ENCODE measurements at regions not wholly inside any gene's neighbourhood (a gene's known extent, or its start where the extent isn't known, plus 50 kb on each side); places are given as distances from the start of the nearest gene placed in this dataset.
A peak's percentile ranks its signal among the peaks of the same experiment; 100 is the strongest.

GRCh38 chr7:97495487-97495886, 236.4 kb upstream of the TAC1 start (continued):
- TF ChIP-seq, protein P1, sequence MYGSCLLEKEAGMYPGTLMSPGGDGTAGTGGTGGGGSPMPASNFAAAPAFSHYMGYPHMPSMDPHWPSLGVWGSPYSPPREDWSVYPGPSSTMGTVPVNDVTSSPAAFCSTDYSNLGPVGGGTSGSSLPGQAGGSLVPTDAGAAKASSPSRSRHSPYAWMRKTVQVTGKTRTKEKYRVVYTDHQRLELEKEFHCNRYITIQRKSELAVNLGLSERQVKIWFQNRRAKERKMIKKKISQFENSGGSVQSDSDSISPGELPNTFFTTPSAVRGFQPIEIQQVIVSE (CRISPR knock-in tag; IDR thresholded peaks at IDR 0.05; ENCODE audit: borderline replicate concordance), result no peak
- TF ChIP-seq NR3C1 (CRISPR knock-in tag; conservative IDR thresholded peaks at IDR 0.05; ENCODE audit: low read depth) (no peak), HMGA2 (CRISPR knock-in tag; IDR thresholded peaks at IDR 0.05) (no peak), MYBL2 (CRISPR knock-in tag; IDR thresholded peaks at IDR 0.05) (no peak), SOX15 (CRISPR knock-in tag; IDR thresholded peaks at IDR 0.05) (no peak), SMAD3 (CRISPR knock-in tag; IDR thresholded peaks at IDR 0.05; ENCODE audit: borderline replicate concordance) (no peak)

GRCh38 chr7:97499204-97499603, 232.7 kb upstream of the TAC1 start:
- POLR2A ChIA-PET, result no interaction called here
- DNase-seq (ENCODE audit: low spot score) (peak; percentile 51), ATAC-seq (peak; percentile 87)
- Mint-ChIP-seq H3K27me3 (ENCODE audit: low read depth) (no peaks in the 10 kb centered on the region), H3K36me3 (no peaks in the 10 kb centered on the region), H3K27ac (no peak overlapping the region), H3K9me3 (no peaks in the 10 kb centered on the region), H3K4me1 (no peaks in the 10 kb centered on the region), H3K4me3 (no peak overlapping the region)
- TF ChIP-seq, protein P2, sequence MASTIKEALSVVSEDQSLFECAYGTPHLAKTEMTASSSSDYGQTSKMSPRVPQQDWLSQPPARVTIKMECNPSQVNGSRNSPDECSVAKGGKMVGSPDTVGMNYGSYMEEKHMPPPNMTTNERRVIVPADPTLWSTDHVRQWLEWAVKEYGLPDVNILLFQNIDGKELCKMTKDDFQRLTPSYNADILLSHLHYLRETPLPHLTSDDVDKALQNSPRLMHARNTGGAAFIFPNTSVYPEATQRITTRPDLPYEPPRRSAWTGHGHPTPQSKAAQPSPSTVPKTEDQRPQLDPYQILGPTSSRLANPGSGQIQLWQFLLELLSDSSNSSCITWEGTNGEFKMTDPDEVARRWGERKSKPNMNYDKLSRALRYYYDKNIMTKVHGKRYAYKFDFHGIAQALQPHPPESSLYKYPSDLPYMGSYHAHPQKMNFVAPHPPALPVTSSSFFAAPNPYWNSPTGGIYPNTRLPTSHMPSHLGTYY (CRISPR knock-in tag; IDR thresholded peaks at IDR 0.05), result no peak
- TF ChIP-seq NFATC4 (CRISPR knock-in tag; IDR thresholded peaks at IDR 0.05) (no peak), MXD4 (CRISPR knock-in tag; IDR thresholded peaks at IDR 0.05; ENCODE audit: borderline replicate concordance) (no peak), ZNF138 (CRISPR knock-in tag; conservative IDR thresholded peaks at IDR 0.05) (no peak)
- CTCF ChIA-PET, result interaction anchor here (0.6 to 1.4 kb wide), 13 partner anchors 9 to 395 kb away, joined by 3 to 9 read pairs (median 4); no protein-coding TSS in a partner anchor

DNA sequence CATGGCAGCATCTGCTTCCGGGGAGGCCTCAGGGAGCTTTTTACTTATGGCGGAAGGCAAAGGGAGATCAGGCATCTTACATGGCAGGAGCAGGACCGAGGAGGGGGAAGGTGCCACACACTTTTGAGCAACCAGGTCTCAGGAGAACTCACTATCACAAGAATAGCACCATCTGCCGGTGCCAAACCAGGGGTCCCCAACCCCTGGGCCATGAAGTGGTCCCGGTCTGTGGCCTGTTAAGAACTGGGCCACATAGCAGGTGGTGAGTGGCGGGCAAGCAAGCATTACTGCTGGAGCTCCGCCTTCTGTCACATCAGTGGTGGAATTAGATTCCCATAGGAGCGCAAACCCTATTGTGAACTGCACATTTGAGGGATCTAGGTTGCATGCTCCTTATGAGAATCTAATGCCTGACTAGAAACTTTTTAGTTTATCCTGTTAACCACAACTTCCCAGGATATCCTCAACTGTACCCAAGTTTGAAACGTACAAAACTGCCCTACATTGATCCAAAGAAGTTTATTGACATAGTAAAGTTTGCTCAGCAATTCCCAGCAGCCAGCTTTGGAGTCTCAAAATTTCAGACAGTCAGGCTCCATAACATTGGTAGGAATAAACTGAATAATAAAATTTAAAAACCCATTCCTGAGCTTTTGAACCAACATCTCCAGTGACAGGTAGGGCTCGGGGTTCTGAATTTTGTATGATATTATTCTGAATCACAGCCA, 228.4 kb upstream of the TAC1 start:
- ATAC-seq, result peak; percentile 52

More for the DNA sequence above, 228.4 kb upstream of the TAC1 start:
- no peaks in the 10 kb centered on the region for H3K9me3 Mint-ChIP-seq
- H3K27me3 Mint-ChIP-seq (ENCODE audit: low read depth), result no peaks in the 10 kb centered on the region
- no peak overlapping the region for H3K4me3 Mint-ChIP-seq
- ChIA-PET CTCF (no interaction called here), POLR2A (no interaction called here)
- no peak for TF ChIP-seq TEAD4 (CRISPR knock-in tag; IDR thresholded peaks at IDR 0.05)
- no peak for TF ChIP-seq E2F5 (CRISPR knock-in tag; IDR thresholded peaks at IDR 0.05)
- no peak for TF ChIP-seq NR1H2 (CRISPR knock-in tag; IDR thresholded peaks at IDR 0.05)
- TF ChIP-seq HMGXB4 (CRISPR knock-in tag; IDR thresholded peaks at IDR 0.05), result no peak
- TF ChIP-seq, protein P3, sequence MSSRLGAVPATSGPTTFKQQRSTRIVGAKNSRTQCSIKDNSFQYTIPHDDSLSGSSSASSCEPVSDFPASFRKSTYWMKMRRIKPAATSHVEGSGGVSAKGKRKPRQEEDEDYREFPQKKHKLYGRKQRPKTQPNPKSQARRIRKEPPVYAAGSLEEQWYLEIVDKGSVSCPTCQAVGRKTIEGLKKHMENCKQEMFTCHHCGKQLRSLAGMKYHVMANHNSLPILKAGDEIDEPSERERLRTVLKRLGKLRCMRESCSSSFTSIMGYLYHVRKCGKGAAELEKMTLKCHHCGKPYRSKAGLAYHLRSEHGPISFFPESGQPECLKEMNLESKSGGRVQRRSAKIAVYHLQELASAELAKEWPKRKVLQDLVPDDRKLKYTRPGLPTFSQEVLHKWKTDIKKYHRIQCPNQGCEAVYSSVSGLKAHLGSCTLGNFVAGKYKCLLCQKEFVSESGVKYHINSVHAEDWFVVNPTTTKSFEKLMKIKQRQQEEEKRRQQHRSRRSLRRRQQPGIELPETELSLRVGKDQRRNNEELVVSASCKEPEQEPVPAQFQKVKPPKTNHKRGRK (CRISPR knock-in tag; IDR thresholded peaks at IDR 0.05; ENCODE audit: borderline replicate concordance), result no peak
- no peak for TF ChIP-seq TP53 (CRISPR knock-in tag; IDR thresholded peaks at IDR 0.05)
- TF ChIP-seq SMAD3 (CRISPR knock-in tag; IDR thresholded peaks at IDR 0.05; ENCODE audit: borderline replicate concordance), result no peak
- H3K4me1 Mint-ChIP-seq, result peaks cover 8% of the 10 kb centered on the region
- DNase-seq (ENCODE audit: low spot score), result peak; percentile 23
- H3K27ac Mint-ChIP-seq, result no peak overlapping the region
- no peaks in the 10 kb centered on the region for H3K36me3 Mint-ChIP-seq

All from WTC11 (cell line).